A673 (cell line): ENCODE measurements at regions not wholly inside any gene's neighbourhood (a gene's known extent, or its start where the extent isn't known, plus 50 kb on each side); places are given as distances from the start of the nearest gene placed in this dataset.

Experiments
- BruUV-seq: library from RNA; stranded (reverse); fragments of 400-500 nt; replicated peaks from 2 replicates; lab custom pipeline; 2021; lab: Mats Ljungman, UMichigan
- CTCF ChIA-PET: fragments of 300-600 bp; sonication (Branson Sonifier 250); formaldehyde crosslinking; loops from one replicate; lab custom pipeline; 2022; ENCODE audit warnings: antibody characterized with exemption; lab: Charles Lee
- POLR2A ChIA-PET: fragments of 300-600 bp; sonication (Branson Sonifier 250); formaldehyde crosslinking; loops from one replicate; lab custom pipeline; 2022; ENCODE audit warnings: antibody characterized with exemption; ENCODE audit not compliant: low non-redundant PET; lab: Charles Lee
- DNase-seq: peaks from one replicate; pipeline ENCODE4 v3.0.0-alpha.2; 2015; ENCODE audit warnings: low spot score
- H3K27ac ChIP-seq: fragments of 200-600 bp; sonication (generic); 2 replicates; pipeline ENCODE4 v1.5.1; 2016; ENCODE audit warnings: mixed run types, low read depth, mild to moderate bottlenecking, mixed read lengths, antibody characterized with exemption, low read length; ENCODE audit not compliant: poor library complexity, severe bottlenecking
- H3K27me3 ChIP-seq: fragments of 200-600 bp; sonication (generic); replicated peaks from 2 replicates; pipeline ENCODE4 v1.6.1; 2017; ENCODE audit warnings: mixed run types, low read depth, mild to moderate bottlenecking, mixed read lengths, antibody characterized with exemption, low read length; ENCODE audit not compliant: insufficient read depth, poor library complexity
- H3K36me3 ChIP-seq: fragments of 200-600 bp; sonication (generic); 2 replicates; pipeline ENCODE4 v1.6.1; 2016; ENCODE audit warnings: mixed run types, mild to moderate bottlenecking, mixed read lengths, antibody characterized with exemption, low read length; ENCODE audit not compliant: insufficient read depth, poor library complexity, severe bottlenecking
- H3K4me1 ChIP-seq: fragments of 200-600 bp; sonication (generic); 2 replicates; pipeline ENCODE4 v1.6.1; 2017; ENCODE audit warnings: mixed run types, mild to moderate bottlenecking, mixed read lengths, antibody characterized with exemption, low read length; ENCODE audit not compliant: insufficient read depth, poor library complexity, severe bottlenecking
- H3K4me3 ChIP-seq: fragments of 200-600 bp; sonication (generic); 2 replicates; pipeline ENCODE4 v1.5.1; 2016; ENCODE audit warnings: low read depth, mixed run types, mild to moderate bottlenecking, mixed read lengths, low read length; ENCODE audit not compliant: poor library complexity, severe bottlenecking
- H3K9me3 ChIP-seq: fragments of 200-600 bp; sonication (generic); 2 replicates; pipeline ENCODE4 v1.6.1; 2016; ENCODE audit warnings: mixed run types, low read depth, mild to moderate bottlenecking, mixed read lengths, antibody characterized with exemption, low read length; ENCODE audit not compliant: poor library complexity, severe bottlenecking
- EZH2 ChIP-seq: fragments of 200-600 bp; sonication (generic); IDR thresholded peaks from 2 replicates; pipeline ENCODE4 v1.6.1; 2017; ENCODE audit warnings: borderline replicate concordance, low read depth, mild to moderate bottlenecking, mixed read lengths, antibody characterized with exemption, low read length; ENCODE audit not compliant: poor library complexity, severe bottlenecking
- intact Hi-C: fragments of 100-400 bp; cut with micrococcal nuclease; formaldehyde crosslinking; loops from one replicate; pipeline ENCODE4 v1.10.0; 2022; ENCODE audit not compliant: unreplicated experiment
- TF ChIP-seq, protein P1 (sequence below): fragments of 300-800, 200-600 bp; sonication (generic); conservative IDR thresholded peaks from 2 replicates; pipeline ENCODE4 v1.5.1; 2017; ENCODE audit warnings: low read depth, mild to moderate bottlenecking, antibody characterized with exemption, low read length, moderate library complexity, mixed read lengths

GRCh38 chr6:121505284-121505683, 69.8 kb downstream of the GJA1 start:
- DNase-seq, result no peak
- POLR2A ChIA-PET, result no interaction called here
- Histone ChIP-seq H3K27me3 (no peaks in the 10 kb centered on the region), H3K4me1 (no peaks in the 10 kb centered on the region), H3K4me3 (no peak overlapping the region), H3K9me3 (no peaks in the 10 kb centered on the region), H3K27ac (no peak overlapping the region), H3K36me3 (no peaks in the 10 kb centered on the region)
- no TSS peak for BruUV-seq
- intact Hi-C loops, result no loop called here
- TF ChIP-seq EZH2, result no peak
- TF ChIP-seq, protein P1, sequence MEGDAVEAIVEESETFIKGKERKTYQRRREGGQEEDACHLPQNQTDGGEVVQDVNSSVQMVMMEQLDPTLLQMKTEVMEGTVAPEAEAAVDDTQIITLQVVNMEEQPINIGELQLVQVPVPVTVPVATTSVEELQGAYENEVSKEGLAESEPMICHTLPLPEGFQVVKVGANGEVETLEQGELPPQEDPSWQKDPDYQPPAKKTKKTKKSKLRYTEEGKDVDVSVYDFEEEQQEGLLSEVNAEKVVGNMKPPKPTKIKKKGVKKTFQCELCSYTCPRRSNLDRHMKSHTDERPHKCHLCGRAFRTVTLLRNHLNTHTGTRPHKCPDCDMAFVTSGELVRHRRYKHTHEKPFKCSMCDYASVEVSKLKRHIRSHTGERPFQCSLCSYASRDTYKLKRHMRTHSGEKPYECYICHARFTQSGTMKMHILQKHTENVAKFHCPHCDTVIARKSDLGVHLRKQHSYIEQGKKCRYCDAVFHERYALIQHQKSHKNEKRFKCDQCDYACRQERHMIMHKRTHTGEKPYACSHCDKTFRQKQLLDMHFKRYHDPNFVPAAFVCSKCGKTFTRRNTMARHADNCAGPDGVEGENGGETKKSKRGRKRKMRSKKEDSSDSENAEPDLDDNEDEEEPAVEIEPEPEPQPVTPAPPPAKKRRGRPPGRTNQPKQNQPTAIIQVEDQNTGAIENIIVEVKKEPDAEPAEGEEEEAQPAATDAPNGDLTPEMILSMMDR, result no peak
- CTCF ChIA-PET, result no interaction called here

DNA sequence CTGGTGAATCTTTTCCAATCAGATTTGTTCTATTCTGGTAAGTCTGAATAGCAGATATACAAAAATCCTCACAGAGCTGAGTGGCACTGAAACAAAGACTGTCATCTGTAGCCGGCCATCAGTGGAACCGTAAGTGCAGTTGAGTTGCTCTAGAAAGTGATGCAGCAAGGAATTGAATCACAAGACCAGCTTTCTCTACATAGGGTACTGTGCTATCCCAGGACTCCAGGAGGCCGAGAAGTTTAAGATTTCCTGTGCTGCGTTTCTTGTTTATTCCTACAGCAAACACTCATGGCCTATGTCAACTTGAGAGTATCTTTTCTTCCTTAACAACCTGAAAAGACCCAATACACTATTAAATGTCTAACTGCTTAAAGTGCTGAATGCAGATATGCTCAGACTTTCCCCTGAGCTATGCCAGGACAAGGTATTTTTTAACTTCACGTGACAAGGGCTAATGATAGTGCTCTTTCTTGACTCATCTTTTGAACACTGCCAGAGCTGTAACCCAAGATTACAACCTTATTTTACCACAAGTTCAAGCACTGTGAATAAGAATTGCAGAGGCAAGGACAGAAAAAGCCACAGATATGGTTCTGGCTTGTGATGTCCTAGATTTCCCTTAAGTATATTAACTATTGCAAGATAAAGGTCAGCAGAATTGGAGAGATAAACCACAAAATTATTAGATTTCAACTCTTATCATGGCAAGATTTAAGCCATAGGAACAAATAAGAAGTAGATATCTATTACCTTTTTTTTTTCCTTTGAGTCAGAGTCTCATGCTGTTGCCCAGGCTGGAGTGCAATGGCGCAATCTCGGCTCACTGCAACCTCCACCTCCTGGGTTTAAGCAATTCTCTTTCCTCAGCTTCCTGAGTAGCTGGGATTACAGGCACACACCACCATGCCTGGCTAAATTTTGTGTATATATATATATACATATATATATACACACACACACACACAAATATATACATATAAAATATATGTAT, 71.6 kb downstream of the GJA1 start:
- Histone ChIP-seq H3K4me3 (no peak overlapping the region), H3K4me1 (no peaks in the 10 kb centered on the region), H3K27me3 (no peaks in the 10 kb centered on the region), H3K9me3 (no peaks in the 10 kb centered on the region), H3K36me3 (no peaks in the 10 kb centered on the region), H3K27ac (no peak overlapping the region)
- BruUV-seq, result no TSS peak
- intact Hi-C loops, result no loop called here
- TF ChIP-seq, protein P1, result no peak
- no peak for TF ChIP-seq EZH2
- ChIA-PET POLR2A (no interaction called here), CTCF (no interaction called here)
- DNase-seq, result no peak

- CTCF ChIA-PET, result no interaction called here
Measured at GRCh38 chr6:121510568-121511177, 75.2 kb downstream of the GJA1 start.

More at GRCh38 chr6:121510568-121511177, 75.2 kb downstream of the GJA1 start:
- Histone ChIP-seq H3K27ac (no peak overlapping the region), H3K9me3 (no peaks in the 10 kb centered on the region), H3K4me1 (no peaks in the 10 kb centered on the region), H3K27me3 (no peaks in the 10 kb centered on the region), H3K36me3 (no peaks in the 10 kb centered on the region), H3K4me3 (no peak overlapping the region)
- intact Hi-C loops, result no loop called here
- no peak for DNase-seq
- BruUV-seq, result no TSS peak
- TF ChIP-seq, protein P1, result no peak
- no peak for TF ChIP-seq EZH2
- POLR2A ChIA-PET, result no interaction called here
